Adipocyte (in vitro differentiated cells): ENCODE measurements at regions not wholly inside any gene's neighbourhood (a gene's known extent, or its start where the extent isn't known, plus 50 kb on each side); places are given as distances from the start of the nearest gene placed in this dataset.
A peak's percentile ranks its signal among the peaks of the same experiment; 100 is the strongest.

ENCODE experiments used
- DNase-seq: peaks from one replicate; pipeline ENCODE4 v3.0.0-alpha.2; 2015; ENCODE audit warnings: low read depth
- H3K27me3 ChIP-seq: replicated peaks from 2 replicates; pipeline ENCODE4 v1.7.0; 2013; ENCODE audit warnings: mild to moderate bottlenecking, low read length, moderate library complexity; ENCODE audit not compliant: control insufficient read depth, insufficient read depth
- H3K36me3 ChIP-seq: 2 replicates; pipeline ENCODE4 v1.7.0; 2013; ENCODE audit warnings: low read length, mild to moderate bottlenecking, moderate library complexity; ENCODE audit not compliant: control insufficient read depth, insufficient read depth, severe bottlenecking
- H3K4me1 ChIP-seq: 2 replicates; pipeline ENCODE4 v1.7.0; 2013; ENCODE audit warnings: mild to moderate bottlenecking, low read length, moderate library complexity; ENCODE audit not compliant: control insufficient read depth, insufficient read depth
- H3K4me3 ChIP-seq: 2 replicates; pipeline ENCODE4 v1.7.0; 2013; ENCODE audit warnings: mild to moderate bottlenecking, low read length, moderate library complexity
- H3K9ac ChIP-seq: 2 replicates; pipeline ENCODE4 v1.7.0; 2013; ENCODE audit warnings: mild to moderate bottlenecking, low read length, moderate library complexity
- H3K9me3 ChIP-seq: 2 replicates; pipeline ENCODE4 v1.7.0; 2013; ENCODE audit warnings: mild to moderate bottlenecking, low read length, moderate library complexity; ENCODE audit not compliant: control insufficient read depth

- Histone ChIP-seq H3K9me3 (no peaks in the 10 kb centered on the region), H3K4me3 (no peak overlapping the region), H3K4me1 (peaks cover 3% of the 10 kb centered on the region), H3K36me3 (no peaks in the 10 kb centered on the region), H3K9ac (no peak overlapping the region), H3K27me3 (no peaks in the 10 kb centered on the region)
- peak; percentile 77 for DNase-seq
Observed at GRCh38 chr11:110866081-110866480, 153.8 kb upstream of the ARHGAP20 start.

GRCh38 chr11:110862407-110862806, 150.2 kb upstream of the ARHGAP20 start:
- Histone ChIP-seq H3K9me3 (no peaks in the 10 kb centered on the region), H3K4me3 (no peak overlapping the region), H3K27me3 (no peaks in the 10 kb centered on the region), H3K9ac (no peak overlapping the region), H3K4me1 (peaks cover 22% of the 10 kb centered on the region), H3K36me3 (no peaks in the 10 kb centered on the region)
- no peak for DNase-seq

- no peaks in the 10 kb centered on the region for H3K36me3 ChIP-seq
- no peaks in the 10 kb centered on the region for H3K27me3 ChIP-seq
- H3K9me3 ChIP-seq: no peaks in the 10 kb centered on the region
- no peak for DNase-seq
- peaks cover 39% of the 10 kb centered on the region for H3K4me1 ChIP-seq
- no peak overlapping the region for H3K4me3 ChIP-seq
- H3K9ac ChIP-seq: no peak overlapping the region
Observed at GRCh38 chr11:110860461-110860860, 148.2 kb upstream of the ARHGAP20 start.

- Histone ChIP-seq H3K4me1 (peaks cover 42% of the 10 kb centered on the region), H3K4me3 (no peak overlapping the region), H3K27me3 (no peaks in the 10 kb centered on the region), H3K9me3 (no peaks in the 10 kb centered on the region), H3K9ac (no peak overlapping the region), H3K36me3 (no peaks in the 10 kb centered on the region)
- no peak for DNase-seq
Observed at GRCh38 chr11:110859998-110860397, 147.8 kb upstream of the ARHGAP20 start.

- H3K36me3 ChIP-seq: no peaks in the 10 kb centered on the region
- peaks cover 49% of the 10 kb centered on the region for H3K4me1 ChIP-seq
- H3K9me3 ChIP-seq: no peaks in the 10 kb centered on the region
- no peak overlapping the region for H3K4me3 ChIP-seq
- no peak for DNase-seq
- H3K9ac ChIP-seq: peak overlapping the region; percentile 61
- no peaks in the 10 kb centered on the region for H3K27me3 ChIP-seq
Observed at GRCh38 chr11:110859240-110859840, 147.1 kb upstream of the ARHGAP20 start.

DNA sequence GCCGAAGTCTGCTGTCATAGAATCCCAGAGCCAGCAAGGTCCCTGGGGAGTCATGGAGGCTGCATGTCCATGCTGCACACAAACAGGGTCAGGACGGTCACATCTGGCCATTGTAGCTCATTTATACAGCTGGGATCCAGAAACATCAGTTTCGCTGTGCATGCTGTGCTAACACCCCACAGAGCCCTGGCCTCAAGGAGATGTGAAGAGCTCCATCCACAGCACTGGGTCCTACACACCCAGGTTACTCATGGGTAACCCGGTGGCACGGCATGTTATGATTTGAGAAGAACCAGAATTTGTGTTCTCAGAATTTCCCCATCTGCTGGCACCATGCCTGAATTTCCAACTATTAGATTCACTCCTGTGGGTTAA, 146.3 kb upstream of the ARHGAP20 start:
- Histone ChIP-seq H3K9ac (peak overlapping the region; percentile 61), H3K27me3 (no peaks in the 10 kb centered on the region), H3K4me1 (peaks cover 56% of the 10 kb centered on the region), H3K36me3 (no peaks in the 10 kb centered on the region), H3K4me3 (peak overlapping the region; percentile 57), H3K9me3 (no peaks in the 10 kb centered on the region)
- peak; percentile 65 for DNase-seq

GRCh38 chr11:110857892-110858546, 145.8 kb upstream of the ARHGAP20 start:
- peak overlapping the region; percentile 61 for H3K9ac ChIP-seq
- H3K4me3 ChIP-seq: peak overlapping the region; percentile 57
- no peaks in the 10 kb centered on the region for H3K27me3 ChIP-seq
- no peaks in the 10 kb centered on the region for H3K36me3 ChIP-seq
- peaks cover 61% of the 10 kb centered on the region for H3K4me1 ChIP-seq
- no peaks in the 10 kb centered on the region for H3K9me3 ChIP-seq
- DNase-seq: peak; percentile 92

DNA sequence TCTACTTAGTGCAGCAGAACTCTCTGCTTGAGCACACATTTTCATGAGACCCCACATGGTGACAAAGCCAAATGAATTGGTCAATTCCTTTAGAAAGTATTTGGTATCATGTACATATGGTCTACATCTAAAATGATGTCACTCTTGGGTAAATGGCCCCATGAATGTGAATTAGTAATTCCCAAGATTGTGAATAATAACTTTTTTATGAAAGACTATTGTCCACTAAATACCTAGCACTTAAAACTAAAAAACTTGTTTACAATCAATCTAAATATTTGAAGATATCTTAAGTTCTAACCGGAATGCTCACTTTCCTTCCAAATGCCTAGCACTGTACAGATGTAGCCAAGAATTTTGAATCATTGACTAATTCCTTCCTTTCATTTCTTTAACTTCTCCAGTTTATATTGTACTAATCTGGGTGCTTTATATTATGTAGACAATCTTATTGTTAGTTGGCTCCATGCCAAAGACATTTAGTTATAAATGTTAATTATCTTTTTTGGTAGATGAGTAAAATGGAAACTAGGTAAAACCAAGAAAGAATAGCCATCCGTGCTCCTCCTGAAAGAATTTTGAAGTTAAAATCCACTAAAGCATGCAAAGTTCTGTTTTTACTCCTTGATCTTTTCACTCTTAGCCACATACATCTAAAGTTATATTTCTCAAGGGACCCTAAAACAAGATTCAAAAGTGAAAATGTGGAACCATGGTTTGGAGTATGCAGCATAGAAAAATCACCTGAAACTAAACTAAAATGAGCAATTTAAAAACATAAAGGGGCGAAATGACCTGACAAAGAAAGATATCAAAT, 145.0 kb upstream of the ARHGAP20 start:
- Histone ChIP-seq H3K4me1 (peaks cover 63% of the 10 kb centered on the region), H3K9ac (peak overlapping the region; percentile 61), H3K9me3 (no peaks in the 10 kb centered on the region), H3K27me3 (no peaks in the 10 kb centered on the region), H3K36me3 (no peaks in the 10 kb centered on the region), H3K4me3 (peak overlapping the region; percentile 57)
- DNase-seq: peak; percentile 59

DNA sequence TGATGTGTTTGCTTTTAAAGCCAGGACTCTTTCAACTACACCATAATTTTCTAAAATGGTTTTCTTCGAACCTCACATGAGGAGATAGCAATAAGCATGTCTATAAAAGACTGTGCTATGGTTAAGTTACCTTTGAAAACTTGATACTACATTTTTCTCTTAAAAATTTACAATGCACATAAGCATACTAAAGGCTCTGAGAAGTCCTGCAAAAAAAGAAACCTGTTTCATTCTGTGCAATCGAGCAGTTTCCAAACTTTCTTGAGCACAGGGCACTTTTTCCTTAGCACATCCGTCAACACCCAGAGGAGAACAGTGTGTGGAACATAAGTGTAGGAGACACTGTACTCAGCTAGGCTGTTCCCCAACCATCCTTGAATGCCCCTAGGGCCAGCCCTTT, 144.1 kb upstream of the ARHGAP20 start:
- Histone ChIP-seq H3K9ac (peak overlapping the region; percentile 33), H3K9me3 (no peaks in the 10 kb centered on the region), H3K4me1 (peaks cover 60% of the 10 kb centered on the region), H3K36me3 (no peaks in the 10 kb centered on the region), H3K27me3 (no peaks in the 10 kb centered on the region), H3K4me3 (no peak overlapping the region)
- DNase-seq: no peak

DNA sequence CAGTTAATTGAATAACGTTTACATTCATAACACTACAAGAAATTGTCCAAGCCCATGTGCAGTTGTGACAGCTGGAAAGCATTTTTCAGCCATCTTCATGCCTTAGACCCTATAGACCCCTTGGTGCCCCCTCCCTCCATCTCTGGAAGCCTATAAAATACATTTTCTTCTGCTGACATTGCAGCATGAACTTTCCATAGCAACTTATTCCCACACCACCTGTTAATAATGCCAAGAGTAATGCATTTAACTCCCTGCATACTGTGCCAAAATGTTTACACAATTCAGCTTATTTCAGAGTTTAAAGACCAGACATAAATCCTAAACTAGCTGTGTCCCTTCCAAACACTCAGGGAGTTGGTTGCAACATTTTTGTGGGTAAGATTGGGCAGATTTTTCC, 143.0 kb upstream of the ARHGAP20 start:
- no peak overlapping the region for H3K4me3 ChIP-seq
- H3K36me3 ChIP-seq: no peaks in the 10 kb centered on the region
- no peaks in the 10 kb centered on the region for H3K9me3 ChIP-seq
- peak; percentile 60 for DNase-seq
- no peaks in the 10 kb centered on the region for H3K27me3 ChIP-seq
- H3K9ac ChIP-seq: peak overlapping the region; percentile 21
- H3K4me1 ChIP-seq: peaks cover 60% of the 10 kb centered on the region

DNA sequence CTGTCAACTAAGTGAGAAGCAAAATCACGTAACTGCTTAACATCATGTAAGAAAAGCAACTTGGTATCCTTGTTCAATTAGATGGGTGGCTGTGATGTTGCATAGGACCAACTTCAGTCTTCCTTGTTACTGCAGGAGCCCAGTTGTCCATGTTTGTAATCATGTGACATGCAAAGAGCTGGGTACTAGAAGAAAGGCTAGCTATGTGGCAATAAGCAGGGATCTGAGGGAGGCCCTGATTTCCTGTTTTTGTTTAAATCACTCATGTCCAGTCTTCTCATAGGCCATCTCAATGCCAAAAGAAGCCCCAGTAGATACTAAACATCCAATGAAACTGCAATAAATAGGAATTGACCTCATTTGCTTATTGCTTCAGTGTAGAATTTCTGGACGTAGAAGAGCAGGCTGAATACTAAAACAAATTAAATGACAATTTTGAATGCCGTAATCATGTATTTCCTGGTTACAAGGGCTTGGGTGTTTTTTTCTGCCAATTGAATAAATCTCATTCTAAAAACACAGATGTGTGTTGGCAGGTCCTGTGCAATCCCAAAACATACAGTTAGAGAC, 140.8 kb upstream of the ARHGAP20 start:
- H3K9ac ChIP-seq: no peak overlapping the region
- H3K4me1 ChIP-seq: peaks cover 47% of the 10 kb centered on the region
- no peak overlapping the region for H3K4me3 ChIP-seq
- DNase-seq: no peak
- H3K36me3 ChIP-seq: no peaks in the 10 kb centered on the region
- no peaks in the 10 kb centered on the region for H3K27me3 ChIP-seq
- H3K9me3 ChIP-seq: no peaks in the 10 kb centered on the region
